PC-9 (cell line): ENCODE measurements at regions not wholly inside any gene's neighbourhood (a gene's known extent, or its start where the extent isn't known, plus 50 kb on each side); places are given as distances from the start of the nearest gene placed in this dataset.
"Not testable (repeated sequence)": the region's sequence is repeated elsewhere in the genome, so short reads cannot be mapped to it uniquely, and the experiment has no call there.

Source experiments
- BruUV-seq: library from RNA; stranded (reverse); fragments of 400-500 nt; replicated peaks from 2 replicates; lab custom pipeline; 2021; lab: Mats Ljungman, UMichigan
- CTCF ChIA-PET: fragments of 300-600 bp; sonication (Branson Sonifier 250); formaldehyde crosslinking; loops from one replicate; lab custom pipeline; 2022; ENCODE audit warnings: antibody characterized with exemption; lab: Charles Lee
- POLR2A ChIA-PET: fragments of 300-600 bp; sonication (Branson Sonifier 250); formaldehyde crosslinking; loops from one replicate; lab custom pipeline; 2022; ENCODE audit warnings: antibody characterized with exemption; ENCODE audit not compliant: unreplicated experiment; lab: Charles Lee
- DNase-seq, 2 experiments: peaks; one replicate each; pipeline versions ENCODE4 v3.0.0 to v3.0.0-alpha.2; 2015 to 2022; ENCODE audit warnings: mixed read lengths in 1 of 2
- H2AFZ ChIP-seq: fragments of 200-600 bp; sonication (generic); 2 replicates; pipeline ENCODE4 v1.8.1; 2017; ENCODE audit warnings: antibody characterized with exemption
- H3F3A ChIP-seq: fragments of 200-600 bp; sonication (generic); 2 replicates; pipeline ENCODE4 v1.8.1; 2017; ENCODE audit warnings: antibody characterized with exemption, mild to moderate bottlenecking, low read depth; ENCODE audit not compliant: insufficient read depth
- H3K27ac ChIP-seq: fragments of 200-600 bp; sonication (generic); 2 replicates; pipeline ENCODE4 v1.6.1; 2016; ENCODE audit warnings: mixed run types
- H3K27me3 ChIP-seq: fragments of 200-600 bp; sonication (generic); 2 replicates; pipeline ENCODE4 v1.6.1; 2016; ENCODE audit warnings: low read depth, mixed run types; ENCODE audit not compliant: insufficient read depth
- H3K36me3 ChIP-seq: fragments of 200-600 bp; sonication (generic); 2 replicates; pipeline ENCODE4 v1.6.1; 2016; ENCODE audit warnings: low read depth, mixed run types
- H3K4me1 ChIP-seq: fragments of 200-600 bp; sonication (generic); replicated peaks from 2 replicates; pipeline ENCODE4 v1.6.1; 2016; ENCODE audit warnings: mixed run types; ENCODE audit not compliant: insufficient read depth
- H3K4me2 ChIP-seq: fragments of 200-600 bp; sonication (generic); 2 replicates; pipeline ENCODE4 v1.6.1; 2017; ENCODE audit warnings: mixed run types
- H3K4me3 ChIP-seq: fragments of 200-600 bp; sonication (generic); 2 replicates; pipeline ENCODE4 v1.6.1; 2016; ENCODE audit warnings: mixed run types
- H3K79me2 ChIP-seq: fragments of 200-600 bp; sonication (generic); 2 replicates; pipeline ENCODE4 v1.6.1; 2017; ENCODE audit warnings: low read depth, mixed run types
- H3K9me2 ChIP-seq: fragments of 200-600 bp; sonication (generic); 2 replicates; pipeline ENCODE4 v1.8.1; 2017; ENCODE audit warnings: mild to moderate bottlenecking; ENCODE audit not compliant: insufficient read depth
- H3K9me3 ChIP-seq: fragments of 200-600 bp; sonication (generic); 2 replicates; pipeline ENCODE4 v1.8.1; 2016; ENCODE audit warnings: low read depth; ENCODE audit not compliant: insufficient read depth
- H4K20me1 ChIP-seq: fragments of 200-600 bp; sonication (generic); 2 replicates; pipeline ENCODE4 v1.8.1; 2017; ENCODE audit not compliant: insufficient read depth
- CTCF ChIP-seq: fragments of 200-600 bp; sonication (generic); conservative IDR thresholded peaks from 2 replicates; pipeline ENCODE4 v1.6.1; 2017; ENCODE audit warnings: mixed run types, antibody characterized with exemption, mild to moderate bottlenecking, moderate library complexity
- EZH2 ChIP-seq: fragments of 200-600 bp; sonication (generic); IDR thresholded peaks from 2 replicates; pipeline ENCODE4 v1.8.0; 2017; ENCODE audit warnings: antibody characterized with exemption, low read depth
- intact Hi-C: fragments of 100-400 bp; cut with micrococcal nuclease; formaldehyde crosslinking; loops from one replicate; pipeline ENCODE4 v1.10.0; 2022; ENCODE audit not compliant: unreplicated experiment

- intact Hi-C loops: no loop called here
- no peak overlapping the region for H3K4me3 ChIP-seq
- no peaks in the 10 kb centered on the region for H3K79me2 ChIP-seq
- peaks cover 23% of the 10 kb centered on the region for H3K4me1 ChIP-seq
- no peak overlapping the region for H2AFZ ChIP-seq
- H3K36me3 ChIP-seq: no peaks in the 10 kb centered on the region
- ChIA-PET CTCF (no interaction called here), POLR2A (no interaction called here)
- no peak for DNase-seq
- H4K20me1 ChIP-seq: no peaks in the 10 kb centered on the region
- H3K9me2 ChIP-seq: no peaks in the 10 kb centered on the region
- no peak overlapping the region for H3K4me2 ChIP-seq
- no peak overlapping the region for H3K27ac ChIP-seq
- H3F3A ChIP-seq: peaks cover 10% of the 10 kb centered on the region
- BruUV-seq: no TSS peak
- no peaks in the 10 kb centered on the region for H3K9me3 ChIP-seq
- H3K27me3 ChIP-seq: no peaks in the 10 kb centered on the region
- TF ChIP-seq EZH2 (no peak), CTCF (no peak)
Measured at GRCh38 chr6:6829872-6830685, 241.6 kb downstream of the LY86 start.

- H4K20me1 ChIP-seq, H3K4me3 ChIP-seq, H3K79me2 ChIP-seq, H3K9me2 ChIP-seq, H3K4me2 ChIP-seq, POLR2A ChIA-PET, H3K36me3 ChIP-seq, H3K9me3 ChIP-seq, H3F3A ChIP-seq, H3K27me3 ChIP-seq, CTCF ChIA-PET, BruUV-seq, H2AFZ ChIP-seq, DNase-seq, intact Hi-C loops, H3K27ac ChIP-seq: not testable (repeated sequence)
- peaks cover 17% of the 10 kb centered on the region for H3K4me1 ChIP-seq
Measured at GRCh38 chr6:6830686-6831063, 242.2 kb downstream of the LY86 start.

- Histone ChIP-seq H3K27me3 (no peaks in the 10 kb centered on the region), H3K9me3 (no peaks in the 10 kb centered on the region), H3K4me2 (no peak overlapping the region), H3K9me2 (no peaks in the 10 kb centered on the region), H3K4me1 (peaks cover under 1% of the 10 kb centered on the region; the same call in 1 of the 2 replicates), H2AFZ (no peak overlapping the region), H3K36me3 (no peaks in the 10 kb centered on the region), H3K4me3 (no peak overlapping the region), H3K27ac (no peak overlapping the region), H3K79me2 (no peaks in the 10 kb centered on the region), H4K20me1 (no peaks in the 10 kb centered on the region), H3F3A (no peaks in the 10 kb centered on the region)
- intact Hi-C loops: no loop called here
- no TSS peak for BruUV-seq
- CTCF ChIA-PET: no interaction called here
- TF ChIP-seq EZH2: no peak
- POLR2A ChIA-PET: no interaction called here
- DNase-seq: no peak
Measured at GRCh38 chr6:6832439-6832838, 243.9 kb downstream of the LY86 start.

- Histone ChIP-seq H3K27me3 (no peaks in the 10 kb centered on the region), H3K4me3 (no peak overlapping the region), H4K20me1 (no peaks in the 10 kb centered on the region), H3K27ac (no peak overlapping the region), H3K4me2 (no peak overlapping the region), H3K9me2 (no peaks in the 10 kb centered on the region), H3K36me3 (no peaks in the 10 kb centered on the region), H3K4me1 (peaks cover 4% of the 10 kb centered on the region; the same call in 1 of the 2 replicates), H2AFZ (no peak overlapping the region), H3K9me3 (no peaks in the 10 kb centered on the region), H3F3A (no peaks in the 10 kb centered on the region), H3K79me2 (no peaks in the 10 kb centered on the region)
- ChIA-PET POLR2A (no interaction called here), CTCF (no interaction called here)
- DNase-seq: no peak
- TF ChIP-seq CTCF (no peak), EZH2 (no peak)
- no TSS peak for BruUV-seq
- intact Hi-C loops: no loop called here
Measured at GRCh38 chr6:6834356-6835222, 246.1 kb downstream of the LY86 start.
